ENCODE measurements at regions not wholly inside any gene's neighbourhood (a gene's known extent, or its start where the extent isn't known, plus 50 kb on each side); places are given as distances from the start of the nearest gene placed in this dataset.

DNA sequence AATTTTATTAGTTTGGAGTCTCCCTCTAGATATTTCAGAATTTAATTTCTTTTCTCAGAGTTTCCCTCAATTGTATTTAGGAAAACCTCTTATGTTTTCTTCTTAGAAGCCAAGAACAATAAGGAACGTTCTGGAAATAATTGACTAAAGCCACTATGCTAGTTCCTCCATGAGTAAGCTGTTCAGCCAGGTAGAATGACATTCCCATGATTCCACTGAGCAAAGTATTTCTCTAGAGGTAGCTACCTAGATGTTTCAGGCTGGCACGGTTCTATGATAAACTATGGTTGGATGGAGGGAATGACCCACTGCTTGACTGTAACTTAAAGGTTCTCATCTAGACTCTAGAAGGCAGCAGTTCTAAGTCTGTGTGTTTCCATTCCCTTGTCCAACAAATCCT, 62.4 kb downstream of the CLDN17 start:
- no peak for DNase-seq (ENCODE audit: low read depth)
- TF ChIP-seq MYC (IDR thresholded peaks at IDR 0.05; ENCODE audit: low read depth, low read length) (no peak), POLR2A (IDR thresholded peaks at IDR 0.05; ENCODE audit: extremely low read depth, insufficient read length) (no peak), MAX (IDR thresholded peaks at IDR 0.05; ENCODE audit: low read depth, low read length) (no peak)
- TF ChIP-seq, protein P1, sequence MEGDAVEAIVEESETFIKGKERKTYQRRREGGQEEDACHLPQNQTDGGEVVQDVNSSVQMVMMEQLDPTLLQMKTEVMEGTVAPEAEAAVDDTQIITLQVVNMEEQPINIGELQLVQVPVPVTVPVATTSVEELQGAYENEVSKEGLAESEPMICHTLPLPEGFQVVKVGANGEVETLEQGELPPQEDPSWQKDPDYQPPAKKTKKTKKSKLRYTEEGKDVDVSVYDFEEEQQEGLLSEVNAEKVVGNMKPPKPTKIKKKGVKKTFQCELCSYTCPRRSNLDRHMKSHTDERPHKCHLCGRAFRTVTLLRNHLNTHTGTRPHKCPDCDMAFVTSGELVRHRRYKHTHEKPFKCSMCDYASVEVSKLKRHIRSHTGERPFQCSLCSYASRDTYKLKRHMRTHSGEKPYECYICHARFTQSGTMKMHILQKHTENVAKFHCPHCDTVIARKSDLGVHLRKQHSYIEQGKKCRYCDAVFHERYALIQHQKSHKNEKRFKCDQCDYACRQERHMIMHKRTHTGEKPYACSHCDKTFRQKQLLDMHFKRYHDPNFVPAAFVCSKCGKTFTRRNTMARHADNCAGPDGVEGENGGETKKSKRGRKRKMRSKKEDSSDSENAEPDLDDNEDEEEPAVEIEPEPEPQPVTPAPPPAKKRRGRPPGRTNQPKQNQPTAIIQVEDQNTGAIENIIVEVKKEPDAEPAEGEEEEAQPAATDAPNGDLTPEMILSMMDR (IDR thresholded peaks at IDR 0.05; ENCODE audit: low read depth, low read length): no peak
- no peak overlapping the region for H3K4me3 ChIP-seq (ENCODE audit: low read depth, low read length)

DNA sequence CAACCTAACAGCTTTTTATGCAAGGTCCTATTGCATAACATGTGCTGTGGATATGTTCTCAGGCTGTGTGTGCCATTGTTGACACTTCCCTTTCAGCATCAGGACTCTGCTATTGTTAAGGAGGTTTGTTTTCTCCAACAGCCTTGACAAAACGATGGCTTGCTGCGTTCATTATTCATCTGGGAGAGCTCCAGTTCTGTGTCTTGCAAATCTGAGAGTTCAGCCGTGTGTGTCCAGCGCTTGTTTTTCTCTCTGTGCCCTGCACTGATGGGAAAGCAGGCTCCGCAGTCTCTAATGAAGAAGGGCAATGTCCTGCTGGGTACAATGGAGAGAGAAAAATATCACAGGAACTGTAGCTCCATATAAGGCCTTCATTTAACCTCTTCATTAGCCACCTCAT, 63.7 kb downstream of the CLDN17 start:
- peak; percentile 31 for DNase-seq (ENCODE audit: low read depth)
- H3K4me3 ChIP-seq (ENCODE audit: low read depth, low read length): no peak overlapping the region
- TF ChIP-seq MAX (IDR thresholded peaks at IDR 0.05; ENCODE audit: low read depth, low read length) (no peak), MYC (IDR thresholded peaks at IDR 0.05; ENCODE audit: low read depth, low read length) (no peak), POLR2A (IDR thresholded peaks at IDR 0.05; ENCODE audit: extremely low read depth, insufficient read length) (no peak)
- TF ChIP-seq, protein P1 (IDR thresholded peaks at IDR 0.05; ENCODE audit: low read depth, low read length): no peak

- no peak for TF ChIP-seq MAX (IDR thresholded peaks at IDR 0.05; ENCODE audit: low read depth, low read length)
- TF ChIP-seq MYC (IDR thresholded peaks at IDR 0.05; ENCODE audit: low read depth, low read length): no peak
- no peak for TF ChIP-seq POLR2A (IDR thresholded peaks at IDR 0.05; ENCODE audit: extremely low read depth, insufficient read length)
- TF ChIP-seq, protein P1 (IDR thresholded peaks at IDR 0.05; ENCODE audit: low read depth, low read length): no peak
- DNase-seq (ENCODE audit: low read depth): no peak
- no peak overlapping the region for H3K4me3 ChIP-seq (ENCODE audit: low read depth, low read length)
These were observed 64.6 kb downstream of the CLDN17 start for GRCh38 chr21:30101967-30102366.

DNA sequence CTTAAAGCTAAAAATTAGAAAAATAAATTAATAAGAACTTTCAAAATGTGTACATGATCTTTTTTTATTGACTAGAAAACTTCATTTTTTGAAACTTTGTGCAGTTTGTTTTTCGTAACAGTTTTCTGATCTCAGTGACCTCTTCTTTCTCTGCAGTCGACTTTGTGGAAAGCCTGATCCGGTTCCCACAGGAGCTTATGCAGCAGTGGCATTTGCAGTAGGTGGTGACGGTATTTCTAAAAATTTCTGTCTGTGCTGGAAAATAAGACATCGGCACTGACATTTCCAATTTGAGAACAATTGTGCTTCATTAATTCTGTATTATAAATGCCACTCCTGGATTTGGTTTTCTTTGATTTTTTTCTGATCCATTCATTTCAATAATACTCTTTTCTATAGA, 68.8 kb downstream of the CLDN17 start:
- TF ChIP-seq POLR2A (IDR thresholded peaks at IDR 0.05; ENCODE audit: extremely low read depth, insufficient read length): no peak
- TF ChIP-seq MAX (IDR thresholded peaks at IDR 0.05; ENCODE audit: low read depth, low read length): no peak
- TF ChIP-seq, protein P1 (IDR thresholded peaks at IDR 0.05; ENCODE audit: low read depth, low read length): no peak
- TF ChIP-seq MYC (IDR thresholded peaks at IDR 0.05; ENCODE audit: low read depth, low read length): no peak
- no peak overlapping the region for H3K4me3 ChIP-seq (ENCODE audit: low read depth, low read length)
- no peak for DNase-seq (ENCODE audit: low read depth)

DNA sequence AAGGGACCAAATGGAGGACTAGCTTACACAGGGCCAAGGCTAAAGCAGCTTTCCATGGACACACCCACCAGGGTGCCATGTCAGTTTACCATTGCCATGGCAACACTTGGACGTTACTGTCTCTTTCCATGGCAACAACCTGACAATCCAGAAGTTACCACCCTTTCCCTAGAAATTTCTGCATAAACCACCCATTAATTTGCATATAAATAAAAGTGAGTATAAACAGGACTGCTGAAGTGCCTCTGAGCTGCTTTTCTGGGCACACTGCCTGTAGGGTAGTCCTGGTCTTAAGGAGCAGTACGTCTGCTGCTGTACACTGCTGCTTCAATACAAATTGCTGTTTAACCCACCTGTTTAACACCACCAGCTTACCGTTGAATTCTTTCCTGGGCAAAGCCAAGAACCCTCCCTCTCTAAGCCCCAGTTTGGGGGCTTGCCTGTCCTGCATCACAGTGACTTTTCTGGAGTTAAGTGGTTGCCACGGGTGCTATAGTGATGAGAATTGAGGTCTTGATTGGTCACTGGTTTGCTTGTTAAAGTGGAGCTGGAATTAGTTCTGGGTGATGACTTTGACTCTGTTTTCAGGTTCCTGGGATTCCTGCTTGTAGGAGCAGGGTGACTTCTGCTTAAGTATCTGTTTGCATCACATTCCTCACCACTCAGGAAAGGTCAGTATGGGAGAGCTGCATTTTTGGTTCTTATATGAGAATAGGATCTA, 83.2 kb downstream of the CLDN17 start:
- H3K4me3 ChIP-seq (ENCODE audit: low read depth, low read length): no peak overlapping the region
- DNase-seq (ENCODE audit: low read depth): no peak
- TF ChIP-seq, protein P1 (IDR thresholded peaks at IDR 0.05; ENCODE audit: low read depth, low read length): no peak
- TF ChIP-seq POLR2A (IDR thresholded peaks at IDR 0.05; ENCODE audit: extremely low read depth, insufficient read length): no peak
- TF ChIP-seq MYC (IDR thresholded peaks at IDR 0.05; ENCODE audit: low read depth, low read length): no peak
- TF ChIP-seq MAX (IDR thresholded peaks at IDR 0.05; ENCODE audit: low read depth, low read length): no peak

Data from NB4 (cell line).